SK-N-SH (cell line): ENCODE measurements at regions not wholly inside any gene's neighbourhood (a gene's known extent, or its start where the extent isn't known, plus 50 kb on each side); places are given as distances from the start of the nearest gene placed in this dataset.
A peak's percentile ranks its signal among the peaks of the same experiment; 100 is the strongest.

Experiments used
- CTCF ChIA-PET: fragments of 300-600, 350-600 bp; formaldehyde crosslinking; extraction: SDS; loops from one replicate; lab custom pipeline; 2021; lab: Yijun Ruan, JAX
- POLR2A ChIA-PET: fragments of 350-600 bp; sonication (Branson Sonifier 250); formaldehyde crosslinking; extraction: SDS; loops from one replicate; lab custom pipeline; 2020; ENCODE audit warnings: antibody characterized with exemption, inconsistent platforms; lab: Yijun Ruan, JAX
- DNase-seq: peaks from one replicate; pipeline ENCODE4 v3.0.0; 2012
- H2AFZ ChIP-seq: fragments of 200-600 bp; sonication (generic); 2 replicates; pipeline ENCODE4 v1.8.1; 2016; ENCODE audit warnings: antibody characterized with exemption, mild to moderate bottlenecking, low read depth
- H3F3A ChIP-seq: fragments of 200-600 bp; sonication (generic); replicated peaks from 2 replicates; pipeline ENCODE3; 2016; ENCODE audit warnings: antibody characterized with exemption, mild to moderate bottlenecking; ENCODE audit not compliant: insufficient read depth
- H3K27ac ChIP-seq, 2 experiments: fragments of 200-500 bp in 1 of 2; fragments of 200-600 bp in 1 of 2; sonication (Bioruptor generic) in 1 of 2; sonication (generic), shearing (Covaris generic) in 1 of 2; 2 replicates each; pipeline versions ENCODE4 v1.5.1 to v1.6.1; 2014 to 2016; ENCODE audit warnings: low read depth in 2 of 2, inconsistent platforms in 1 of 2, low read length in 1 of 2, mild to moderate bottlenecking in 1 of 2, mixed read lengths in 1 of 2
- H3K27me3 ChIP-seq: fragments of 200-600 bp; sonication (generic), shearing (Covaris generic); 2 replicates; pipeline ENCODE4 v1.6.1; 2016; ENCODE audit warnings: mixed run types; ENCODE audit not compliant: insufficient read depth
- H3K36me3 ChIP-seq, 2 experiments: fragments of 200-500 bp in 1 of 2; fragments of 200-600 bp in 1 of 2; sonication (Bioruptor generic) in 1 of 2; sonication (generic) in 1 of 2; replicated peaks in 1 of 2; 2 replicates each; pipeline versions ENCODE3 to v1.5.1; 2014 to 2016; ENCODE audit warnings: low read length in 1 of 2, mild to moderate bottlenecking in 1 of 2; ENCODE audit not compliant: insufficient read depth in 2 of 2, control insufficient read depth in 1 of 2
- H3K4me1 ChIP-seq, 2 experiments: fragments of 200-500 bp in 1 of 2; fragments of 200-600 bp in 1 of 2; sonication (Bioruptor generic) in 1 of 2; sonication (generic), shearing (Covaris generic) in 1 of 2; 2 replicates each; pipeline versions ENCODE4 v1.5.1 to v1.6.1; 2014 to 2016; ENCODE audit warnings: low read depth in 1 of 2, low read length in 1 of 2, mixed run types in 1 of 2; ENCODE audit not compliant: insufficient read depth in 2 of 2, control insufficient read depth in 1 of 2
- H3K4me2 ChIP-seq: fragments of 200-600 bp; sonication (generic), shearing (Covaris generic); 2 replicates; pipeline ENCODE4 v1.6.1; 2017; ENCODE audit warnings: mixed run types
- H3K4me3 ChIP-seq, 2 experiments: fragments of 200-500 bp in 1 of 2; fragments of 200-600 bp in 1 of 2; sonication (Bioruptor generic) in 1 of 2; sonication (generic), shearing (Covaris generic) in 1 of 2; 2 replicates each; pipeline versions ENCODE4 v1.5.1 to v1.8.1; 2014 to 2016; ENCODE audit warnings: low read depth in 2 of 2, inconsistent platforms in 1 of 2, low read length in 1 of 2, mild to moderate bottlenecking in 1 of 2, mixed read lengths in 1 of 2, moderate library complexity in 1 of 2
- H3K79me2 ChIP-seq: fragments of 200-600 bp; sonication (generic); 2 replicates; pipeline ENCODE4 v1.8.1; 2017; ENCODE audit warnings: mild to moderate bottlenecking; ENCODE audit not compliant: insufficient read depth
- H3K9ac ChIP-seq: fragments of 200-600 bp; sonication (generic); 2 replicates; pipeline ENCODE4 v1.6.1; 2017; ENCODE audit warnings: mixed run types
- H3K9me2 ChIP-seq: fragments of 200-600 bp; sonication (generic); 2 replicates; pipeline ENCODE4 v1.6.1; 2017; ENCODE audit warnings: mixed run types
- H3K9me3 ChIP-seq: fragments of 200-600 bp; sonication (generic); 2 replicates; pipeline ENCODE4 v1.6.1; 2017; ENCODE audit warnings: mixed run types, mild to moderate bottlenecking, moderate library complexity
- H4K20me1 ChIP-seq: fragments of 200-600 bp; sonication (generic); 2 replicates; pipeline ENCODE4 v1.6.1; 2017; ENCODE audit warnings: mild to moderate bottlenecking, mixed run types; ENCODE audit not compliant: insufficient read depth
- ELF1 ChIP-seq: IDR thresholded peaks from 2 replicates; pipeline ENCODE4 v1.4.0; 2012
- EP300 ChIP-seq, 2 experiments: IDR thresholded peaks; 2 replicates each; pipeline versions ENCODE4 v1.4.0 to v1.6.1; 2012; ENCODE audit warnings: borderline replicate concordance in 1 of 2, low read depth in 1 of 2, low read length in 1 of 2
- EZH2phosphoT487 ChIP-seq: fragments of 200-600 bp; sonication (generic); IDR thresholded peaks from 2 replicates; pipeline ENCODE4 v1.6.1; 2017; ENCODE audit warnings: low read depth, mixed run types, mild to moderate bottlenecking, antibody characterized with exemption, moderate library complexity, borderline replicate concordance
- FOXJ3 ChIP-seq: sonication (generic); formaldehyde crosslinking; IDR thresholded peaks from 2 replicates; pipeline ENCODE4 v1.5.1; 2020; ENCODE audit warnings: mild to moderate bottlenecking, missing genetic modification reagents
- GABPA ChIP-seq: IDR thresholded peaks from 2 replicates; pipeline ENCODE4 v1.4.0; 2012; ENCODE audit warnings: low read depth, mild to moderate bottlenecking
- GATA2 ChIP-seq: sonication (generic); formaldehyde crosslinking; IDR thresholded peaks from 2 replicates; pipeline ENCODE4 v1.5.0; 2020; ENCODE audit warnings: mild to moderate bottlenecking, missing genetic modification reagents
- MEF2A ChIP-seq: IDR thresholded peaks from 2 replicates; pipeline ENCODE4 v1.4.0; 2012; ENCODE audit warnings: low read depth, borderline replicate concordance
- MXI1 ChIP-seq: IDR thresholded peaks from 2 replicates; pipeline ENCODE4 v1.6.1; 2012; ENCODE audit warnings: mild to moderate bottlenecking, low read depth, low read length, improper control_type of control experiment
- PBX3 ChIP-seq: IDR thresholded peaks from 2 replicates; pipeline ENCODE4; 2012
- RFX5 ChIP-seq: IDR thresholded peaks from 2 replicates; pipeline ENCODE4 v1.6.1; 2012; ENCODE audit warnings: mild to moderate bottlenecking, improper control_type of control experiment, low read length
- RXRA ChIP-seq: IDR thresholded peaks from 2 replicates; pipeline ENCODE4 v1.4.0; 2012; ENCODE audit warnings: low read depth, mild to moderate bottlenecking, borderline replicate concordance
- TCF12 ChIP-seq: IDR thresholded peaks from 2 replicates; pipeline ENCODE4 v1.4.0; 2012
- YY1 ChIP-seq: IDR thresholded peaks from 2 replicates; pipeline ENCODE4 v1.4.0; 2012; ENCODE audit warnings: low read depth, mild to moderate bottlenecking
- WGBS: methylation state at CpG from one replicate; pipeline ENCODE4 v1.1.6; 2017; ENCODE audit warnings: low lambda C conversion rate; 5-methylcytosine and 5-hydroxymethylcytosine counted together
- TF ChIP-seq, protein P1 (sequence below): IDR thresholded peaks from 2 replicates; pipeline ENCODE4 v1.4.0; 2012; ENCODE audit warnings: low read depth
- TF ChIP-seq, protein P2 (sequence below): fragments of 150-350 bp; IDR thresholded peaks from 2 replicates; pipeline ENCODE4 v1.6.1; 2016; ENCODE audit warnings: mild to moderate bottlenecking, low read depth, low read length

- Histone ChIP-seq H2AFZ (peak overlapping the region; percentile 44; the same call in 1 of the 2 replicates), H3K9ac (no peak overlapping the region), H3K4me2 (no peak overlapping the region), H3K9me3 (no peaks in the 10 kb centered on the region), H3K27me3 (no peaks in the 10 kb centered on the region), H3K4me1 (no peaks in the 10 kb centered on the region; a peak in 1 of 4 replicates), H3K79me2 (no peaks in the 10 kb centered on the region), H4K20me1 (no peaks in the 10 kb centered on the region), H3F3A (peaks cover 3% of the 10 kb centered on the region), H3K9me2 (no peaks in the 10 kb centered on the region), H3K36me3 (no peaks in the 10 kb centered on the region), H3K4me3 (no peak overlapping the region), H3K27ac (peak overlapping the region in 1 of 2 experiments; percentile 41; a peak in 1 of 4 replicates)
- TF ChIP-seq TCF12: peak; percentile 17; the same call in 1 of the 2 replicates
- TF ChIP-seq RFX5: no peak
- no peak for TF ChIP-seq RXRA
- no peak for TF ChIP-seq FOXJ3 (CRISPR knock-in tag)
- TF ChIP-seq MXI1: no peak
- TF ChIP-seq GABPA: no peak
- TF ChIP-seq MEF2A: 0 out of 2 replicates have a peak, but pooled peaks have one; percentile 38
- TF ChIP-seq, protein P1, sequence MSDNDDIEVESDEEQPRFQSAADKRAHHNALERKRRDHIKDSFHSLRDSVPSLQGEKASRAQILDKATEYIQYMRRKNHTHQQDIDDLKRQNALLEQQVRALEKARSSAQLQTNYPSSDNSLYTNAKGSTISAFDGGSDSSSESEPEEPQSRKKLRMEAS: no peak
- no peak for TF ChIP-seq GATA2 (CRISPR knock-in tag)
- DNase-seq: no peak
- POLR2A ChIA-PET: no interaction called here
- CTCF ChIA-PET: interaction anchor here (1.3 kb wide), 1 partner anchor 8 kb away, joined by 7 read pairs; no protein-coding TSS in a partner anchor
These were observed 113.6 kb upstream of the FER start for GRCh38 chr5:108634010-108634616.

DNA sequence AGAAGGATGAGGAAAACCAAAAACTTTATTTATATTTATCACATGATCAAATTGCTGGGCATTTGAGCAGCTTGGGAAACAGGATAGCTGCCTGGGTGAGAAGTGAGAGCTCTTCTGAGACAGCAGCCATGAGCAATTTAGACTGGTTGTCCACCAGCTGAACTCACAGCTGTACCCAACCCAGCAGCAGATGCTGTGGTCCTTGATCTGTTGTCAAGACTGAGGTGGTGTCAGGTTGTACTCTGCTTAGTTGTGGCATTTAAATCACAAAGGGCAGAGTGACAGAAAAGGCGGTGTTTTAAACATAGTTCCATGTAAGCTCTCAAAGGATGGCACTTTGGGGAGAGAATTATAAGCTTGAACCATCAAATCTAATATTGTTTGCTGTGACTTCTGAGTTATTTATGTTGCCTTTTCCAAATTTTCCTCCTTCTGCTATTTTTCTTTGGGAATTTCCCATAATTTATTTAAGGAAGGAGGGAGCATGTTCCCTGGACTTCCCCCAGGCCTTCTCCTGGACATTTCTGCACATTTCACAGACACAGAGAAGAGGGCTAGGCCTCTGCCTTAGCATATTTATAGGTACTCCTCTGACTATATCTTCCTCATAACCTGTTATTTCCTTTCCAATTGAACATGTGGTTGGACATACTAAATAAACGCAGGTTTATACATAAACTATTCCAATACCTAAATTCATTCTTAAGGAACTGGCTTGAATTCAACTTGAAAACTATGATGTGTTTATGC, 117.7 kb upstream of the FER start:
- H4K20me1 ChIP-seq: no peaks in the 10 kb centered on the region
- H3K9ac ChIP-seq: no peak overlapping the region
- no peaks in the 10 kb centered on the region for H3K36me3 ChIP-seq
- H3K4me1 ChIP-seq: no peaks in the 10 kb centered on the region; a peak in 1 of 4 replicates
- H3K9me2 ChIP-seq: no peaks in the 10 kb centered on the region
- no peak overlapping the region for H3K27ac ChIP-seq
- DNase-seq: no peak
- H3F3A ChIP-seq: peaks cover 3% of the 10 kb centered on the region
- ChIA-PET CTCF (interaction anchor here (1.8 kb wide), 1 partner anchor 12 kb away, joined by 7 read pairs; no protein-coding TSS in a partner anchor), POLR2A (no interaction called here)
- WGBS: 82% methylated on average over 2 of the region's 2 CpGs
- no peaks in the 10 kb centered on the region for H3K79me2 ChIP-seq
- no peak overlapping the region for H3K4me2 ChIP-seq
- TF ChIP-seq YY1: no peak
- TF ChIP-seq GATA2 (CRISPR knock-in tag): no peak
- TF ChIP-seq EZH2phosphoT487: no peak
- TF ChIP-seq EP300 (IDR thresholded peaks at IDR 0.05; ENCODE audit: borderline replicate concordance in 1 of 2, low read depth in 1 of 2, low read length in 1 of 2): no peak
- no peak for TF ChIP-seq ELF1
- no peak for TF ChIP-seq MXI1
- no peak for TF ChIP-seq GABPA
- TF ChIP-seq RXRA: no peak
- TF ChIP-seq, protein P2, sequence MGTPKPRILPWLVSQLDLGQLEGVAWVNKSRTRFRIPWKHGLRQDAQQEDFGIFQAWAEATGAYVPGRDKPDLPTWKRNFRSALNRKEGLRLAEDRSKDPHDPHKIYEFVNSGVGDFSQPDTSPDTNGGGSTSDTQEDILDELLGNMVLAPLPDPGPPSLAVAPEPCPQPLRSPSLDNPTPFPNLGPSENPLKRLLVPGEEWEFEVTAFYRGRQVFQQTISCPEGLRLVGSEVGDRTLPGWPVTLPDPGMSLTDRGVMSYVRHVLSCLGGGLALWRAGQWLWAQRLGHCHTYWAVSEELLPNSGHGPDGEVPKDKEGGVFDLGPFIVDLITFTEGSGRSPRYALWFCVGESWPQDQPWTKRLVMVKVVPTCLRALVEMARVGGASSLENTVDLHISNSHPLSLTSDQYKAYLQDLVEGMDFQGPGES: no peak
- TF ChIP-seq, protein P1: no peak
- no peak for TF ChIP-seq MEF2A
- no peak for TF ChIP-seq PBX3
- H3K27me3 ChIP-seq: no peaks in the 10 kb centered on the region
- no peak overlapping the region for H2AFZ ChIP-seq
- H3K4me3 ChIP-seq: no peak overlapping the region
- H3K9me3 ChIP-seq: no peaks in the 10 kb centered on the region
